Adipocyte (in vitro differentiated cells): ENCODE measurements at regions not wholly inside any gene's neighbourhood (a gene's known extent, or its start where the extent isn't known, plus 50 kb on each side); places are given as distances from the start of the nearest gene placed in this dataset.

Source experiments
- DNase-seq: peaks from one replicate; pipeline ENCODE4 v3.0.0-alpha.2; 2015; ENCODE audit warnings: low read depth
- H3K27me3 ChIP-seq: replicated peaks from 2 replicates; pipeline ENCODE4 v1.7.0; 2013; ENCODE audit warnings: mild to moderate bottlenecking, low read length, moderate library complexity; ENCODE audit not compliant: control insufficient read depth, insufficient read depth
- H3K36me3 ChIP-seq: 2 replicates; pipeline ENCODE4 v1.7.0; 2013; ENCODE audit warnings: low read length, mild to moderate bottlenecking, moderate library complexity; ENCODE audit not compliant: control insufficient read depth, insufficient read depth, severe bottlenecking
- H3K4me1 ChIP-seq: 2 replicates; pipeline ENCODE4 v1.7.0; 2013; ENCODE audit warnings: mild to moderate bottlenecking, low read length, moderate library complexity; ENCODE audit not compliant: control insufficient read depth, insufficient read depth
- H3K4me3 ChIP-seq: 2 replicates; pipeline ENCODE4 v1.7.0; 2013; ENCODE audit warnings: mild to moderate bottlenecking, low read length, moderate library complexity
- H3K9ac ChIP-seq: 2 replicates; pipeline ENCODE4 v1.7.0; 2013; ENCODE audit warnings: mild to moderate bottlenecking, low read length, moderate library complexity
- H3K9me3 ChIP-seq: 2 replicates; pipeline ENCODE4 v1.7.0; 2013; ENCODE audit warnings: mild to moderate bottlenecking, low read length, moderate library complexity; ENCODE audit not compliant: control insufficient read depth

DNA sequence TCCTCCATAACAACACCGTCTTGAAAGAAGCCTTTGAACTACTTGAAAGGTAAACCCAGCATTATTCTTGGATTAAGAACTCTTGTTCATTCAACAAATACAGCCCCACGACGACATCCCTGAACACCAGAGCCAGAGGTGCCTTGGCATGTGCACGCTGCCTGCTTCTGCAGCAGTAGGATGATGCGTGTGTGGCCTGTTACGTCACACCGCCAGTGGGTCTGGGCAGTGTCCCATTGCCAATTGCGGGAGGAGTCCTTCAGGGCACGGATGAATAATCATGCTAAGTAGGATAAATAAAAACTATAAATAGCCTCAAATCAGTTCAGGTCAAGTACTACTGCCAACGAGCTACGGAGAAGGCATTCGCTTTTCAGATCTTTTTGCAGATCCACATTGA is 380.5 kb downstream of the SHANK2 start:
- H3K9me3 ChIP-seq: no peaks in the 10 kb centered on the region
- H3K4me1 ChIP-seq: no peaks in the 10 kb centered on the region
- no peak for DNase-seq
- H3K27me3 ChIP-seq: peaks cover 5% of the 10 kb centered on the region
- H3K4me3 ChIP-seq: no peak overlapping the region
- no peak overlapping the region for H3K9ac ChIP-seq
- no peaks in the 10 kb centered on the region for H3K36me3 ChIP-seq

DNA sequence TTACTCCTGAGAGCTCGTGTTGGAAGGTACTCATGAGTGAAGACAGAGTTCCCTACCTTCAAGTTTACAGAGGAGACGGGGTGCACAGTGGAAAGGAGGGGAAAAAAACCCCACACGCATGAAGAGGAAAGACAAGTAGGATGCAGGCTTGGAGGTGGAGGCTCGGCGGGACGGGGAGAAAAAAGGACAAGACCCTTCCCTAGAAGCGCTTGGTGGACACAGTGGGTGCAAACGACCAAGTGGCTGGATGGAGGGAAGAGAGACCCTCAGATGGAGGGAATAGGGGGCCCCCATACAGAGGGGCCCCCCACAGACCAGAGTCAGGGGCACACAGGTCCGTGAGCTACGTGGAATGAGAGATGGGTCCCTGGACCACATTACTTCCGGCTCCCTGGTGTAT is 380.1 kb downstream of the SHANK2 start:
- Histone ChIP-seq H3K36me3 (no peaks in the 10 kb centered on the region), H3K9me3 (no peaks in the 10 kb centered on the region), H3K27me3 (peaks cover 5% of the 10 kb centered on the region), H3K4me1 (no peaks in the 10 kb centered on the region), H3K9ac (no peak overlapping the region), H3K4me3 (no peak overlapping the region)
- no peak for DNase-seq

DNA sequence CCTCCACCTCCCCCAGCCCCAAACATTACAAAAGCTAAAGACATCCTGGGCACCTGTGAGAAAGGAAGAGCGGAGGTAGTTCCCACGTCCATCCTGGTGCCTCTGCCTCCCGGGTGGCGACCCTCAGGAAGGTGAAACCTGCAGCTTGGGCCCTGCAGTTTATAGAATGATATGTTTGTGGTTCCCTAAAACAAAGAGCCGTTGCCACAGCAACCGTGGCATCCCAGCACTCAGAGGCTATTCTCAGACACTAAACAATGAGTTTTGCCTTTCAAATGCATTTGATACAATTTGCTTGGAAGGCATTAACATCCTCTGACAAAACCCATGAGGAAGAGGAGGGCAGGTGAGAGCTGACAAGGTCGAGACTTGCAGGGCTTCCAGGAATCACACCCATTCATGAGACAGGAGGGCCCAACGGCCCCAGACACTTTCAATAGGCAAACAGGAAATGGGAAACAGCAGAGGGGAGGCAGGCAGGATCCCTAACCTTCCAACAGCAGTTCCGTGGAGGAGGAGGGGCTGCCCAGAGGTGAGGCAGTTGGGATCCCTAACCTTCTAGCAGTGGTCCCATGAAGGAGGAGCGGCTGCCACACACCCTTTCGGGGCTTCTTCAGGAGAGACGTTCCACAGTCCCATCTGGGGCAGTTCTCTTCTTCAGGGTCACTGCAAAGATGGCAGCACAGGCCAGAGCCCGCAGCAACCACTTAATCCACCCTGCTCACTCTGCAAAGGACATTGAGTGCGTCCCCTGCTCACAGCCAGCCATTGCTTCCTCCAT is 379.2 kb downstream of the SHANK2 start:
- no peak for DNase-seq
- H3K4me1 ChIP-seq: no peaks in the 10 kb centered on the region
- H3K9me3 ChIP-seq: no peaks in the 10 kb centered on the region
- H3K9ac ChIP-seq: no peak overlapping the region
- H3K27me3 ChIP-seq: peaks cover 5% of the 10 kb centered on the region
- H3K36me3 ChIP-seq: no peaks in the 10 kb centered on the region
- no peak overlapping the region for H3K4me3 ChIP-seq

DNA sequence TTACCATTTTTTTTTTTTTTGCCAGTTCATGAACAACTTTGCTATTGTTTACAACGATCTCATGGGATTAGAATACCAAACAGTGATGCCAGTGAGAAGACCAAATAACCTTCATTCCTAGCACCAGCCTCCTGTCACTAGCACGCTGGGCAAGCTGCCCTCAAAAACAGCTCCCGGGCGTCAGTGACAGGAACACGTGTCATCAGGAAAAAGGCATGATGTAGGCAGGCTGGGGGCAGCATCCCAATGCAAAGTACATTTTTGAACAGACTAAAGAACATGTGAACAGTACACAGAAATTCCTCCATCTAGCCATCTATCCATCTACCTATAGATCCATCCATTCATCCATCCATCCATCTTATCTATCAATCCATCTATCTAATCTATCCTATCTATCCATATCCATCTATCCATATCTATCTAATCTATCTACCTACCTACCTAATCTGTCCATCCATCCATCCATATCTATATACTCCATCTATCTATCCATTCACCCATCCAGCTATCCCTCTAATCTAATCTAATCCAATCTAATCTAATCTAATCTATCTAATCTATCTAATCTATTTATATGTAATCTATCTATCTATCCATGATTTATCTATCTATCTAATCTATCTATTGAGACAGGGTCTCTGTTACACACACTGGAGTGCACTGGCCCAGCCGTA is 378.5 kb downstream of the SHANK2 start:
- no peaks in the 10 kb centered on the region for H3K36me3 ChIP-seq
- DNase-seq: no peak
- no peak overlapping the region for H3K9ac ChIP-seq
- peaks cover 5% of the 10 kb centered on the region for H3K27me3 ChIP-seq
- no peaks in the 10 kb centered on the region for H3K9me3 ChIP-seq
- no peak overlapping the region for H3K4me3 ChIP-seq
- no peaks in the 10 kb centered on the region for H3K4me1 ChIP-seq

DNA sequence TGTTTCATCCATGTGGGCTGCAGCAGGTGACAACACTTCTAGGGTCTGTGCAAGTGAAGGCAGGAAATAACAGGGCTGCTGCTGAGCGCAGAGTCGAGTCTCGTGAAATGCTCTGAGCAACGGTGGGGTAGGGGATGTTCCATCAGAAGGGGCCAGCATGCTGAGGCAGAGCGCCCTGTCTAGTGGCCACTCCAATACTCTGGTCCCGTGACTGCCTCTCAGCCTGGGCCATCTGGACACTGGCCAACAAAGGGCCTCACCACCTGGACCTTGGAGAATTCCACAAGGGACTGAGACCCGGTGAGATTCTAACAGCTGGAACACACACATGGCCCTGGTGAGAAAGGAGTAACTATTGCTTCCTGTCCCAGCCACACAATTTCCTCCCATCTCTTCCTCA is 375.7 kb downstream of the SHANK2 start:
- no peak overlapping the region for H3K4me3 ChIP-seq
- H3K9ac ChIP-seq: no peak overlapping the region
- no peak for DNase-seq
- peaks cover 5% of the 10 kb centered on the region for H3K27me3 ChIP-seq
- no peaks in the 10 kb centered on the region for H3K9me3 ChIP-seq
- H3K36me3 ChIP-seq: no peaks in the 10 kb centered on the region
- H3K4me1 ChIP-seq: no peaks in the 10 kb centered on the region

DNA sequence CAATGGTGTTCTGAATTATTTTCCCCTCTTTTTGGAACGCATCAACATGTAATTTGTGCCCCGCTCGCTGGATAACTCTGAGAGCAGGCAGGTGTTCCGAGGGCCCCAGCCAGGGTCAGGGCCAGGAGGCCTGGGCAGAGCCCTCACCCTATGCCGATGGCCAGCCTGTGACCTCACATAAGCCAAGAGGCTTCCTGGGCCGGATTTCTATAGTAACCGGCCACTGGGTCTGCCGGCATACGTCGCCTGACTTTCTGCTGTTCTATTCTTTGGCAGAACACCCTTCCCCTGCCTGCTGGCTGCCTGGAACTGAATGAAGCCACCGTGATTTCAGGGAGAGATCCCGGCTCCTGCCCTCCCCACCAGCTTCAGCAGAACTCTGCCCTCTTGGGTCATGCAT is 375.2 kb downstream of the SHANK2 start:
- Histone ChIP-seq H3K9ac (no peak overlapping the region), H3K4me1 (no peaks in the 10 kb centered on the region), H3K27me3 (peaks cover 5% of the 10 kb centered on the region), H3K9me3 (no peaks in the 10 kb centered on the region), H3K36me3 (no peaks in the 10 kb centered on the region), H3K4me3 (no peak overlapping the region)
- no peak for DNase-seq

DNA sequence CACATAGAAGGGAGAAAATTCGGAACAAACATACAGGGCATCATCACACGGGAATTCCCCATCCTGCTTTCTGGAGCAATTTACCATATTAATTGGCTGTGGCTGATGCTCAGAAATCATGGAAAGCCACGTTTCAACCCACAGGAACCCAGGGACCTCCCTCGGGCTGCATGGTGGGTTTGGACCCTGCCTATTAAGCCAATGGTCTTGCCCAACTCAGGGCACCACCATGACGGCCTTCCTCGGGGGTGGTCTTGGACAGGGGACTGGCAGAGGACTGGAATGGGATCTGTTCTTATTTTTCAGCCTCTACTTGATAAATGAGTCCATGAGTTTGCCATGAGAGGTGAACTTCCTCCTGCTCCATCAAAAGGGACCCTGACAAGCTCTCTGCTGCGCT is 374.0 kb downstream of the SHANK2 start:
- H3K4me3 ChIP-seq: no peak overlapping the region
- H3K9ac ChIP-seq: no peak overlapping the region
- no peaks in the 10 kb centered on the region for H3K9me3 ChIP-seq
- no peaks in the 10 kb centered on the region for H3K36me3 ChIP-seq
- peaks cover 5% of the 10 kb centered on the region for H3K27me3 ChIP-seq
- DNase-seq: no peak
- no peaks in the 10 kb centered on the region for H3K4me1 ChIP-seq

DNA sequence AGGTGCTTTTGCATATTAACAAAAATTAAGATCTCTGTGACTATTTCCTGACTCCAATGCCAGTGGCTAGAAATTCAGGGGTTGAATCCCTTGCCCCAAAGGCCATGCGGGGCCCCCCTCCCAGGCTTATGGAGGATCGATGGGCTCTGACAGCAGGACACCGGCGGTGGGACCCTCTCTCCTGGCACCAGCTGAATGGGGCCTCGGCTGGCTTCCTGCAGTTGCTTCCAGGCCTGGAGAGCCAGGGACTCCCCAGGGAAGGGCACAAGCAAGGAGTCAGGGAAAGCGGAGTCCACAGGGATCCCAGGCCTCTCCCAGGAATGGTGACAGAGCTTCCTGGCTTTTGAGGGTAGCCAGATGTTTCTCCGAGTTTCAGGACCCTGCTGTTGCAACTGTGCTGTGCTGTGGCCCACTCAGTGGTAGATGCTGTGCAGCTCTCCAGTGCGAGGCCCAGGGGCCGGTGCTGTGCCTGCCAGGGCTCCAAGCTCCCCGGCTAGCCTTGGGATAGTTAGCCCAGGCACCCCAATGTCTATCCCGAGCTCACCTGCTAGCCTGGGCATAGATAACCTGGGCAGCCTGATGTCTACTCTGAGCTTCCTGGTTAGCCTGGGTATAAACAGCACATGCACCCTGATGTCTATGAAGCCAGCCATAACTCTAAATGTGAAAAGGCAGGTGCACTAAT is 372.6 kb downstream of the SHANK2 start:
- no peak overlapping the region for H3K9ac ChIP-seq
- H3K9me3 ChIP-seq: no peaks in the 10 kb centered on the region
- H3K4me3 ChIP-seq: no peak overlapping the region
- no peaks in the 10 kb centered on the region for H3K36me3 ChIP-seq
- no peak for DNase-seq
- peaks cover 4% of the 10 kb centered on the region for H3K4me1 ChIP-seq
- H3K27me3 ChIP-seq: no peaks in the 10 kb centered on the region

DNA sequence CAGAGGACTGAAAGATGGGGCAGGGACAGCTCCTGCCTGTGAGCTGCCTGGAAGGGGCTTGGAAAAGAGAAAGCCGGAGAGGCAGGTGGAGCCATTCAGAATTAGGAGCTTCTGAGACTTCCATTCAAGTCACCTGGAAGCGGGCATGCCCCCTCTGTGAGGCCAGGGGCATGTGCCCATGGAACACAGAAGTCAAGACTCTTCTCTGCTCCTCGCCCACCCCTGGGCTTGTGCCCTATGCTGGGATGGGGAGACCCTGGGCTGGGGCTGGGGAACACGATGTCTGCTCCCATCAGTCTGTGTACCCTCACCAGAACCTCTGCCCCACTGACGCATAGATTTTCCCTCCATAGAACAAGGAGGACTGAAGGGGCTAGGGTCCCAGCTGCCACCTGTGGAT is 372.0 kb downstream of the SHANK2 start:
- Histone ChIP-seq H3K9me3 (no peaks in the 10 kb centered on the region), H3K9ac (no peak overlapping the region), H3K4me1 (peaks cover 4% of the 10 kb centered on the region), H3K27me3 (no peaks in the 10 kb centered on the region), H3K4me3 (no peak overlapping the region), H3K36me3 (no peaks in the 10 kb centered on the region)
- DNase-seq: no peak

DNA sequence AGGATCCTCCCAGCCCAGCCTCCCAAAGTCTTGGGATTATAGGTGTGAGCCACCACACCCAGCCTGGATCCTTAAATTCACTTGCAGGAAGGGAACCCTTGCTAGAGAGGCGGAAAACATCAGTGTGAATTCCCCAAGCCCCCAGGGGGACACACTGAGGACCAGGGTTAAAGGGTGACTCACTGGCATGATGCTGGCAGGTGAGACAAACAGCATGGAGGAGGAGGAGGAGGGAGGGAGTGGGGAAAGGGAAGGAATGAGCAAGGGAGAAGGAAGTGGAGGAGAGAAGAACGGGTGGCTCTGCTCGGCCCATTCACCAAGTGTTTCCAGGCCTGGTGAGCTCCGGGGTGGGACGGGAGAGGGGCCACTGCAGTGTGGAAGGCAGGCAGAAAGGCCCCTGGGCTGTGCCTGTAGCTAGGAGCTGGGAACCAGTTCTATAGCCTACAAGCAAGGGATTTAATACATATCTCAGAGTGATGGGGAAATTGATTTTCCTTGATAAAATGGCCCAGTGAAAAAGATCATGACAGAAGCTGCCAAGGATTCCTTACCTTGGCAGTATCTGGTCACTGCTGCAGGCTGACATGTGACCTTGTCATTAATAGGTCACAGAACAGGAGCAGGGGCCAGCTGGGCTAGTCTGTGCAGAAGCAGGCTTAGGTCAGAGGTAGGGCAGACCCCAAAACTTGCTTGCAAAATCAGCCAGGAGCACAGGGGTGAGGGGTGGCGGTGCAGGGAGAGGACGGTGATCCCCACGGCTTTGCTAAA is 370.2 kb downstream of the SHANK2 start:
- Histone ChIP-seq H3K27me3 (no peaks in the 10 kb centered on the region), H3K9ac (no peak overlapping the region), H3K4me1 (peaks cover 9% of the 10 kb centered on the region), H3K36me3 (no peaks in the 10 kb centered on the region), H3K4me3 (no peak overlapping the region), H3K9me3 (no peaks in the 10 kb centered on the region)
- DNase-seq: no peak

DNA sequence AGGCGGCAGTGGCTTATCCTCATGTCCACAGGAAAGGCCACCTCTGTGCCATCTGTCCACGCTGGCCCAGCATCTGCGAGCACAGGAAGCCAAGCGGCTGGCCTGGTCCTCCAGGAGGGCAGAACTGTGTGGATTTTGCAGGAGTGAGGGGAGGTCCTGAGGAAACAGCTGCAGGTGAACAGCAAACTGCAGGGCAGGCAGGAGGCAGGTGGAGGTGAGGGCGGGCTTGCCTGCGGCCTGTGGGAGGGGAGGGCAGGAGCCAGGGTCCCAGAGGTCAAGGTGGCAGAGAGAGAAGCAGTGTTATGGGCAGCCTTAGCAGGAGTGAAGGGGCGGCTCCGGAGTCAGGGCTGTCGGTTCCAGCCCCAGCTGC is 369.7 kb downstream of the SHANK2 start:
- H3K9ac ChIP-seq: no peak overlapping the region
- no peaks in the 10 kb centered on the region for H3K9me3 ChIP-seq
- no peaks in the 10 kb centered on the region for H3K27me3 ChIP-seq
- no peaks in the 10 kb centered on the region for H3K36me3 ChIP-seq
- H3K4me3 ChIP-seq: no peak overlapping the region
- DNase-seq: no peak
- peaks cover 9% of the 10 kb centered on the region for H3K4me1 ChIP-seq
